ENCODE measurements at regions not wholly inside any gene's neighbourhood (a gene's known extent, or its start where the extent isn't known, plus 50 kb on each side); places are given as distances from the start of the nearest gene placed in this dataset.

GRCh38 chr12:42828836-42829235, 239.3 kb upstream of the PRICKLE1 start:
- no peak for TF ChIP-seq CTCF (conservative IDR thresholded peaks at IDR 0.05; ENCODE audit: low read length)
- TF ChIP-seq EZH2phosphoT487 (IDR thresholded peaks at IDR 0.05; ENCODE audit: borderline replicate concordance) = no peak
